ENCODE measurements at regions not wholly inside any gene's neighbourhood (a gene's known extent, or its start where the extent isn't known, plus 50 kb on each side); places are given as distances from the start of the nearest gene placed in this dataset.
A peak's percentile ranks its signal among the peaks of the same experiment; 100 is the strongest.
"Not testable (repeated sequence)": the region's sequence is repeated elsewhere in the genome, so short reads cannot be mapped to it uniquely, and the experiment has no call there.

DNA sequence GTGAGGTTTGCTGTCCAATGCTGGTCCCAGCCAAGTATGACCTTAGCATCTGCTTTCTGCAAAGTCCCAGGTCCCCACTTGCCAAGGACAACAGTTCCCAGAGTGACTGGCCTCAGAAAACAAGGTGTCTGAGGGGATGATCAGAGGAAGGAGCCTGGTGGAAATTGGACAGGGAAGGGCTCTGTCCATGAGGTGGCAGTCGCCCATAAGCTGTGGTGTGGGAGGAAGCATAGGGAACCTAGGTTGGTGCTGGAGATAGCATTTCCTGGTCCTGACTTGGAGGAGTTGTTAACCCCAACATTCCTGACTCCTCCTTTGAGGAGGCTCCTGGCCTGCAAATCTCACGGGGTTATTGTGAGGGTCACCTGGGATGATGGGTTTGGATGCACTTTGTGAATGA, 77.8 kb downstream of the LIMS4 start:
- FAIRE-seq, result peak; percentile 86
- not testable (repeated sequence) for DNase-seq (ENCODE audit: insufficient read length)

DNA sequence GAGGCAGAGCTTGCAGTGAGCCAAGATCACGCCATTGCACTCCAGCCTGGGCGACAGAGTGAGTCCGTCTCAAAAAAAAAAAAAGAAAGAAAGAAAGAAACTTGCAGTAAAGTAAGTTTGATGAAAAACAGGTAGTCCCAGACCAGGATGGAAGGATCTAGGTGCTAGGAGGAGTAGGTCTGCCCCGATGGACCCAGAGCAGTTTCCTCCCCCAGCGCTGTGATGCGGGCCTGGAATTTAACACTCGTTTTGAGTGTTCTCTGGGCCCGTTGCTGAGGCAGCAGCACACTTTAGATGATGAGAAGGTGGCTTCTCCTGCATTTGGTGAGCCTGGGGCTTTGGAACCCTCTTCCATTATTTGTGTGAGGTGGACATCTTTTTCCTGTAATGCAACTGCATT, 80.2 kb downstream of the LIMS4 start:
- not testable (repeated sequence) for DNase-seq (ENCODE audit: insufficient read length); FAIRE-seq

DNA sequence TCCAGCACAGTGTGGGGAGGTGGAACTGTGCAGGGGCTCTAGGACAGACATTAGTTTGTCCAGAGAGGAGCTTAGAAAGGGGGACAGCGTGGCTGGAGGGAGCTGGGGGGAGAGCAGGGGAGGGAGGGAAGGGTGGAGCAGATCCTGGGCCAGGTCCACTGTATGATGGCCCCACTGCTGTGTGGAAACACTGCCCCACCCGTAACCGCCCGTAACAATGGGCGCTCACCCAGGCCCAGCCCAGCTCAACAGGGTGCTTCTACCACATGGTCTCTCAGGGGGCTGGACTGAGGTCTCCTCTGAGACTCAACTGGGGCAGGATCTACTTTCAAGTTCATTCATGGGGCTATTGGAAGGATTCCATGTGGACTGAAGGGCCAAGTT, 81.6 kb downstream of the LIMS4 start:
- DNase-seq (ENCODE audit: insufficient read length); FAIRE-seq: not testable (repeated sequence)

DNA sequence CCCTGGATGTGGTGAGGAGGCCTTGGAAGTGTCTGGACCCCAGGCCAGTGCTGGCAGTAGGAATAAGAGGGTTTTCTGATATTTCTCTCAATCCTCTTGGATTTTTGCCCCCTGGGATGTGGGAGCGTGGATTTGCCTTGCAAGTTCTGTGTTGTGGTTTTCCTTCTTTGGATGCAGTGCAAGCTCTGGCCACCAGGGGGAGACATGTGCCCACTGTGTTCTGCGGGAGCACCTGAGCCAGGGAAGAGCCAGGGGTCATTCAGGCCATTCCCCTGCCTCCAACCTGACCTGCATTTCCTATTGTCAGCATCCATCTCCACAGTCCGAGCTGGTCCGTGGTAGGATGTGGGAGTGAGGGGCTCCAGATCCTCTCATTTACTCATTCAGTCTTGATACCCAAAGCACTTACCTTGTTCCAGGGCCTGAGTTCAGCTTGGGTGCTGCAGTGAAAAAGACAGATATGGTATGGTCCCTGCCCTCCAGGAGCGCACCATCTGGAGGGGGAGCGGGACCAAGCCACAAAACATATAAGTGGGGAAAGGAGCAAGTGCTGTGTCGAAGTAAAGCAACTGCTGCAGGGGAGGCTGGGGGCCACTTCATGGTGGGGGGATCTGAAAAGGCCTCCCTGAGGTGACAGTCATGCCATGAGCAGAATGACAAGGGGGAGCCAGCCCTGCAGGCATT, 82.1 kb downstream of the LIMS4 start:
- FAIRE-seq, result peak; percentile 92

DNA sequence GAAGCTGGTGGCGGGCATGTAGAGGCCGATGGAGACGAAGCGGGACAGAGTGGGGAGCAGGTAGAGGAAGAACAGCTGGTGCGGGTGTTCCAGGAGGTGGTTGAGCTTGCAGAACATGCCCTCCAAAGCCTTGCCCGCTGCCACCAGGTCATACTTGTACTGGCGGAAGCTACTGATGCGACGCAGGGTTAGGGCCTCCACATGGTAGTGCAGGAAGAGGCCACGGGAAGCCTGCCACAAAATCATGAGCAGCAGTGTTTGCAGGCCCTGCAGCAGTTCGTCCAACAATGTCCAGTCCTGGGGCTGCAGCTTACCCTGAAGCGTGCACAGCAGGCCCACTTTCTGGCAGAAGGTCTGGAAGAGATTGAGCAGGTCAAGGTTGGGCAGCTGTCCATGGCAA, 85.6 kb downstream of the LIMS4 start:
- FAIRE-seq; DNase-seq (ENCODE audit: insufficient read length): not testable (repeated sequence)

More for the DNA sequence above, 82.1 kb downstream of the LIMS4 start:
- DNase-seq (ENCODE audit: insufficient read length), result not testable (repeated sequence)

DNA sequence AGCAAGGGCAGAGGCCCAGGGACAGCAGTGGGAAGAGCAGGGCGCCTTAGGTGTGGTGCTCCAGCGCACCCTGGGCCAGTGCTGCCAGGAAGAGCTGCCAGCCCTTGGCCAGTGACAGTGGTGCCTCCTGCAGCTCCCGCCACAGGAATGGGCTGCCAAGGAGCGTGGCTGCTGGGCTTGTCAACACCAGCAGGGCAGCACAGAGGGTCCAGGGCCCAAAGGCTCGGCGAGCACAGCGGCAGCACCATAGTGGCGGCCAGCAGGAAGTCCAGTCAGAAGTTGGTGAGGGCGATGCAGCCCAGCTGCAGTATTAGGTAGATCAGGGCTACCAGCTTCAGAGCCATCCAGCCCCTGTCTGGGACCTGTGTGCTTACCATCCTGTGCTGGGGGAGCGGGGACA, 86.1 kb downstream of the LIMS4 start:
- not testable (repeated sequence) for DNase-seq (ENCODE audit: insufficient read length); FAIRE-seq

DNA sequence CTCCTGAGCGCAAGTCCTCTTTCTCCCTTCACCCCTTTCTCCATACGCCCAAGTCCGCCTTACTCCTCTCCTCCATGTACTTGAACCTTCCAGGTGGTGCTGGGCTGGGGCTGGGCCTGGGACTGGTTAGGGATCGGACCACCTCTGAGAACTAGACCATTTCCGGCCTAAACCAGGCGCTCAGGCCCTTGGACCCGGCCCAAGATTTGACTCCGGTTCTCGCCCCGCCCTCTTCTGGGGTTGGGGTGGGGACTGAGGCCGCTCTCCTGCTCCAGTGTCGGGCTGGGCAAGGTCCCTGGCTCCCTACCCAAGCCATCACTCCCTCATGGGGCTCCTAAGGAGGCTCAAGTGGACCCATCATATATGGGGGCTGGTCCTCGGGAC, 87.9 kb downstream of the LIMS4 start:
- not testable (repeated sequence) for DNase-seq (ENCODE audit: insufficient read length); FAIRE-seq

DNA sequence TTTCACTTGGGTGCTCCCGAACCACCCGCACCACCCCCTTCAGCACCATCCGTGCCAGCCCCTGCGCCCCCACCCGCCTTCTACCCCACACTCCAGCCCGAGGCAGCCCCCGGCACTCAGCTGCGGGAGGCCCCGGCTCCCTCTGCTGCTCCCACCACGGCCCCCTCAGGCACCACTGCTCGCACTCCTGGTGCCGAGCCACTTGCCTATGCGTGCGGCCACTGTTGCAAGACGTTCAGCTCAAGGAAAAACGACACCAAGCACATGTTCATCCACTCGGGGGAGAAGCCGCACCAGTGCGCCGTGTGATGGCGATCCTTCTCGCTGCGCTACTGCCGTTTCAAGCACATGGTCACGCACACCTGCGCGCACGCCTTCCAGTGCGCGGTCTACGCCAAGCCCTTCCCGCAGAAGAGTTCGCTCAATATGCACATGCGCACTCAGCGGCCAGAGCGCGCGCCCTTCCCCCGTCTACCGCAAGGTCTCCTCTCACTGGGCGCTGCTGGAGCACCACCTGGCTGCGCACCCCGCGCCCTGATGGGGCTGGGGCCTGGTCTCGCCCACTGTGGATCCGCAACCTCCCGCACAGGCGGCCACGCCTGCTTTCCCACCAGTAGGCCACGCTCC, 88.4 kb downstream of the LIMS4 start:
- peak; percentile 83 for FAIRE-seq

DNA sequence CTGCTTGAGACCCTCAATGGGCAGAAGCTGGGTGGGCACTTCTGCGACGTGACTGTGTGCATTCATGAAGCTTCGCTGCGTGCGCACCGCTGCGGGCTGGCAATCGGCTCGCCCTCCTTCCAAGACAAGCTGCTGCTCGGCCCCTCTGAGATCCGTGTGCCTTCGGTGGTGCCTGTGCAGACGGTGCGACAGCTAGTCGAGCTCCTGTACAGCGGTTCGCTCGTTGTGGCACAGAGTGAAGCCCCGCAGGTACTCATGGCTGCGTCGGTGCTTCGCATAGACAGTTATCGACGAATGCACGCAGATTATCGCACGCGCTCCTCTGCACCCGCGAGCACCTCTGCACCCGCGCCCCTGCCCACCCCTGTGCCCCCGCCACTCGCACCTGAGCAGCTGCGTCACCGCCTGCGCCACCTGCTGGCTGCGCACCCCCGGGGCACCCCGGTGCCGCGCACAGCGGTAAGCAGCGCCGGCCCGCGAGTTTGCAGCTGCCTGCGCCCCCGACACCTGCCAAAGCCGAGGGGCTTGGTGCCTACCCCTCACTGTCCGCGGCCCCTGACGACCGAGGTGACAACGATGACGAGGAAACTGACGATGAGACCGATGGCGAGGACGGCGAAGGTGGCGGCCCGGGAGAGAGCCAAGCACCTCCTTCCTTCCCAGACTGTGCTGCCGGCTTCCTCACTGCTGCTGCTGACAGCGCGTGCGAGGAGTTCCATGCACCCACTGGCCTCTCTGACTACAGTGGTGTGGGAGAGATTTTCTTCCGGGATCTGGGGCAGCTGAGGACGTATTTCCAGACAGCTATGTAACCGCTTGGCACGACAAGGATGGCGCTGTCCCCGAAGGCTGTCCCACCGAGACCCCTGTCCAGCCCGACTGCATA, 89.2 kb downstream of the LIMS4 start:
- FAIRE-seq, result peak; percentile 62
- DNase-seq (ENCODE audit: insufficient read length), result not testable (repeated sequence)

More for the DNA sequence above, 88.4 kb downstream of the LIMS4 start:
- DNase-seq (ENCODE audit: insufficient read length), result not testable (repeated sequence)

DNA sequence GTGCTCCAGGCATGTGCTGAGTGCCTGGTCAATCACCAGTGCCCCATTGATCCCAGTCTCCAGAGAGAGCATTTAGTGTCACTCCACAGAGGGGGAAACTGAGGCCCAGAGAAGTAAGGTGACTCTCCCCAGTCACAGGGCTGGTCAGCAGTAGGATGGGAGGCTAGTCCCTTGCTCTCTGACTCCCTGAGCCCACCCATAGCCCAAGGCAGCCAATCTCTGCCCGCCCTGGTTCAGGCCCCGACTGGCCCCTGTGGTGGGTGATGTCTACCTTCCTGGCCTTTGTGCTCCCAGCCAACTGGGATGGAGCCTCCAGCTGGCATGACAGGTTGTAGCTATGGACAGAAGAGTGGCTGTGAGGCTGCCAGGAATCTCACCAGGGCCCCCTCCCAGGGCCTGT, 99.1 kb downstream of the LIMS4 start:
- FAIRE-seq, result not testable (repeated sequence)

DNA sequence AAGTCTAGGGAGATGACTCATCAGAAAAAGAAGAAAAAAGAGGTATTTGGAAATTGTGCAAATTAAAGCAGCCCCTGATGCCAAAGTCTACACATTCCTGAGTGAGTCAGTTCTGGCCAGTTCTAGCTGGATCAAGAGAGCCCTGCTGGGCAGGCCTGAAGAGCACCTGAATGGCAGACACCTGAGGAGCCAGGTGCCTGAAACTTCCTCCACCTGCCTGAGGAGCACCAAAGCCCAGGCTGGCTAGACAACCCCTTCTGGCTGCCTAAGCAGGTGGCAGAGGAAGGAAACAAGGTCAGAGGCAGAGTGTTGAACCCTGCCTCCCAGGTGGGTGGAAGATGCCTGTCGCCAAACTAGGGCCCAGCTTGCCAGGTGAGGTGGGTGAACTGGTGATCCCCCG, 101.0 kb downstream of the LIMS4 start:
- DNase-seq (ENCODE audit: insufficient read length), result not testable (repeated sequence)

More for the DNA sequence above, 99.1 kb downstream of the LIMS4 start:
- not testable (repeated sequence) for DNase-seq (ENCODE audit: insufficient read length)

DNA sequence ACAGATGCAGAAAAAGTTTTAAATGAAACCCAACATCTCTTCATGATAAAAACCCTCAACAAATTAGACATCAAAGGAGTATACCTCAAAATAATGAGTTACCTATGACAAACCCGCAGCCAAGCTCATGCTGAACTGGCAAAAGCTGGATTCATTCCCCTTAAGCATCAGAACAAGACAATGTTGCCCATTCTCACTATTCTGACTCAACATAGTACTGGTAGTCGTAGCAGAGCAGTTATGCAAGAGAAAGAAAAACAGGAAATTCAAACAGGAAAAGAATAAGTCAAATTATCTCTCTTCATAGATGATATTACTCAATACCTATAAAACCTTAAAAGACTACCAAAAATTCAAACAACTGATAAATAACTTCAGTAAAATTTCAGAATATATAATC, 115.0 kb downstream of the LIMS4 start:
- FAIRE-seq; DNase-seq (ENCODE audit: insufficient read length): not testable (repeated sequence)

More for the DNA sequence above, 101.0 kb downstream of the LIMS4 start:
- FAIRE-seq, result not testable (repeated sequence)

DNA sequence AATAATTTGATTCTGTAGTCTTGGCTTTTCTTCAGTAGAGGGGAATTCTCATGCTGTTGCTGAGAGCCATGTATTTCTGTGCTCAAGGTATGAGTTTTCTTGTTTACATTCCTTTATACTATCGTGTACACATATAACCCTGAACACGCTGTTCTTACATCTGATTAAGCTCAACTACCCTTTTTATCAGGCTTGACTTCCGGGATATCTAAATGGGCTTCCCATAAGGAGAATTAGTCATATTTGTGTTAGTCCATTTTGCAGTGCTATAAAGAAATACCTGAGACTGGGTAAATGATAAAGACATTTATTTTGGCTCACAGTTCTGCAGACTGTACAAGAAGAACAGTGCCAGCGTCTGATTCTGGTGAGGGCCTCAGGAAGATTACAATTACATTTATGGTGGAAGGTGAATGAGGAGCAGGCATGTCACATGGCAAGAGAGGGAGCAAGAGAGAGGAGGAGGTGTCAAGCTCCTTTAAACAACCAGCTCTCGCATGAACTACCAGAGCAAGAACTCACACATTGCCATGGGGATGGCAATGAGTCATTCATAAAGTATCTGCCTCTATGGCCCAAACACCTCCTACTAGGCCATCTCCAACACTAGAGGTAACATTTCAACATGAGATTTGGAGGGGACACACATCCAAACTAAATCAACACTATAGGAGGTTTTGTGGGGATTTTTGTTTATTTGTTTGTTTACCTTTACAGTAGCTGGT, 118.2 kb downstream of the LIMS4 start:
- FAIRE-seq; DNase-seq (ENCODE audit: insufficient read length): not testable (repeated sequence)

DNA sequence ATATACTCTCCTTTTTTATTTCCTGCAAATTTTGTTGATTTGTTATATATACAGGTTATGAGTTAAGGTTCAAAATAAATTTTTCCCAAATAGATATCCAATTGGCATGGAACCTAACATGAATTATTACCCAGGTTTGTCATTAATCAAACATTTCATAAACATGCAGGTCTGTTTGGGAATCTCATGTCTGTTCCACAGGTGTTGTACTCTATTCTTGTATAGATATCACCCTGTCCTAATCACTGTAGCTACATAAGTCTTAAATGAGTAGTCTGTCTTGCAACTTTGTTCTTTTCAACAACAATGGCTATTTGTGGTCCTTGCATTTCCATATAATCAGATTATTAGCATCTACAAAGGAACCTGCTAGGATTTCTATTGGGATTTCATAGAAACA, 121.9 kb downstream of the LIMS4 start:
- not testable (repeated sequence) for DNase-seq (ENCODE audit: insufficient read length); FAIRE-seq

DNA sequence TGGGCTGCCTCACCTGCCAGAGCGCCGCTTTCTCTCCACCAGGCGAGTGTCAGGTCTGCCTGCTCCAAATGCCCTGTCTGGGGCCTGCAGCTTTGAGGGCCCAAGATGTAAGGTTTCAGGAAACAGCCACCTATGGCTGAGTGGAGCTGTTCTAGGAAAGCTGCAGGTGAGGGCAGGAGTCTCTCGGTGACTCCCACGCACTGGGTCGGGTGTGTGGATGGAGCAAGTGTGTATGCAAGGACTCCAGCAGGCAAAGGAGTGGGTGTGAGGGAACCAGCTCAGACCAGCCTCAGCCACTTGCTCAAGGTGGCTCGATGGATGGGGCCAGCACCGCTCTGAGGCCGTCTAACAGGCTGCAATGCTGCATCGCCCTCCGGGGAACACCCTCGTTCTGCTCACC, 123.7 kb downstream of the LIMS4 start:
- FAIRE-seq; DNase-seq (ENCODE audit: insufficient read length): not testable (repeated sequence)

DNA sequence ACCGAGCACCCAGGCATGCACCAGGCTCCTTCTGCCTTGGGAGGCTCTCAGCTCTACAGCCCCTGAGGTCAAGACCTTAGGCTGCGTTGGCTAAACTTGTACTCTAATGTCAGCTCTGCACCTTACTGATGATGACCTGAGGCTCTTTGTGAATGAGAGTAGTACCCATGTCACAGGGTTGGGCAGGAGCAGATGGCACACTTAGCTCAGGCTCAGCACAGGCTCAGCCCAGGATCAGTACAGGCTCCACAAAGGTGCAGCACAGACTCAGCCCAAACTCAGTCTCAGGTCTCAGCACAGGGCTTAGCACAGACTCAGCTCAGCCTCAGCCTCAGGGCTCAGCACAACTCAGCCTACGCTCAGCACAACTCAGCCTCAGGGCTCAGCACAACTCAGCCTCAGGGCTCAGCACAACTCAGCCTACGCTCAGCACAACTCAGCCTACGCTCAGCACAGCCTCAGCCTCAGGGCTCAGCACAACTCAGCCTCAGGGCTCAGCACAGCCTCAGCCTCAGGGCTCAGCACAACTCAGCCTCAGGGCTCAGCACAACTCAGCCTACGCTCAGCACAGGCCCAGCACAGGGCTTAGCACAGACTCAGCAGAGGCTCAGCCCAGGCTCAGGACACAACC, 128.1 kb downstream of the LIMS4 start:
- not testable (repeated sequence) for DNase-seq (ENCODE audit: insufficient read length); FAIRE-seq

DNA sequence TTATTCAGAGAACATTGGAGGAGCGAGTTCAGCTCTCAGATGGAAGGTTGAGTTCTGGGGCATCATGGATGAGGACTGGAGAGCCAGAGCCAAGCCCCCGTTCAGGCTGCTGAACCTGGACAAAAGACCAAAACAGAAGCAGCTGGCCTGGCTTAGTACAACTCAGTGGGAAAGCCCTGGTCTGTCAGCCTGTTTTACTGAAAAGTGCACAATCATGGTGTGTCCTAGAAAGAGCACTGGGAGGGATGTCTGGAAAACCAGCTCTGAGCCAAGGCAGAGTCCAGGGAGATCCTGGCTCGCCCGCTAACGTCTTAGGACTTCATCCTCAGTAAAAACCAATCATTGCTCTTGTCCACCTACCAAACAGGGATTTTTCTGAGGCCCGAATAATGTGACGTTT, 129.7 kb upstream of the MTLN start:
- peak; percentile 65 for FAIRE-seq
- not testable (repeated sequence) for DNase-seq (ENCODE audit: insufficient read length)

DNA sequence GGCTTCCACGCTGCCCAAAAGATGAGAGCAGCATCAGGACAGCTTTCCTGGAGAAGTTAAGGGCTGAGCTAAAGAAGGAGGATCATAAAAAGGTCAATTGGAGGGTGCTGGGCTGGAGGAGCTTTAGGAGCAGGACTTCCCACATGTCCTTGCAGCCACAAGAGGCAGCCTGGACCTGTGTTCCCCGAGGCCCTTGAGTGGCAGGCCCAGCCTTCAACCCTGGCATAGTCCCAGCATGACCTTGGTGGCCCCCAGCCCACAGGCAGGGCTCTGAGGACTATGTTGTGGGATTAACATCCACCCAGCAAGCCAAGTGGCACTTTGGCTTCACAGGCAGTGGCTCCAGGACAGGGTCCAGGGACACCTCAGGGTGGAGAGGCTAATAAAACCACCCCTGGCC, 126.8 kb upstream of the MTLN start:
- DNase-seq (ENCODE audit: insufficient read length); FAIRE-seq: not testable (repeated sequence)

DNA sequence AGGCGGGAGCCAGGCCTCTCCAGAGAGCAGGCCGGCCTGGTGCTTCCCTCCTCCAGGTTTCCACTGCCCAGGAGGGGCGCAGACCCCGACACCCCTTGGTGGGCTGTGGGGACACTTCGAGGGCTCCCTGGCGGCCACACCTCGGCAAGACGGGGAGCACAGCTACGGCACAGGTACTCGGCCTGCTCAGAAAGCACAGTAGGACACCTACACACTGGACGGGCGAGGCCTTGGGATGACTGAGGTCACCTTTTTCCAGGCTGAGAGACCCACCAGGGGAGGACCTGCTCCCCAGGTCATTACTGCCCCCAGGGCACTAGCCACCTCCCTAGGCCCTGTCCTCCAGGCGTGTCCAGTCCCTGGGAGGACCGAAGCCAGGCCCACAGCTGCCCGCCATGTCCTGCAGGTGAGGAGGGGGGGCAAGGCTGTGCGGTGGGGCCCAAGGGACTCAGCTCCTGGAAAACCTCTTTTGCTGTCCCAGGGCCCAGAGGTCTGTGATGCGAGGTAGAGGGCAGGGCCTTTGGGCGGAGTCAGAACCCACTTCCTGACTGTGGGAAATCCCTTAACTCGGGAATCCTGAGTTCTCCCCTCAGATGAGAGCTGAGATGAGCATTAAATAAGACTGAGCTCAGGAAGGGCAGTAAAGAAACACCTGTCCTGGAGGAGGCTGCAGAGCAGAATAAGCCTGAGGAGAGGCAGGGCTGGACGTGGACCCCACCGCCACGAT, 126.1 kb upstream of the MTLN start:
- FAIRE-seq; DNase-seq (ENCODE audit: insufficient read length): not testable (repeated sequence)

Measured in GM12892 (cell line).